ENCODE measurements at regions not wholly inside any gene's neighbourhood (a gene's known extent, or its start where the extent isn't known, plus 50 kb on each side); places are given as distances from the start of the nearest gene placed in this dataset.
A peak's percentile ranks its signal among the peaks of the same experiment; 100 is the strongest.

GRCh38 chr2:164439885-164440284, 181.4 kb downstream of the GRB14 start:
- WGBS, 2 experiments (ENCODE audit: insufficient coverage in 1 of 2, insufficient read length in 1 of 2): 94 to 100% methylated on average over 3 of the region's 3 CpGs
- Histone ChIP-seq H3K9ac (ENCODE audit: extremely low read depth, low read length, poor library complexity, severe bottlenecking) (no peak overlapping the region), H3K9me3 (ENCODE audit: control insufficient read depth, low read length) (no peaks in the 10 kb centered on the region), H3K27ac (ENCODE audit: low read depth, low read length) (no peak overlapping the region), H3K27me3 (ENCODE audit: control insufficient read depth, insufficient read depth, low read length, poor library complexity, severe bottlenecking) (no peaks in the 10 kb centered on the region), H3K4me1 (ENCODE audit: control insufficient read depth, insufficient read depth, low read length) (peaks cover 3% of the 10 kb centered on the region), H3K36me3 (ENCODE audit: control insufficient read depth, insufficient read depth, low read length) (no peaks in the 10 kb centered on the region), H3K4me3 (ENCODE audit: low read length) (no peak overlapping the region)
- no peak for DNase-seq
- H3K27ac Mint-ChIP-seq: no peak overlapping the region
- H3K36me3 Mint-ChIP-seq (ENCODE audit: low read depth): no peaks in the 10 kb centered on the region
- no peak for TF ChIP-seq CTCF (conservative IDR thresholded peaks at IDR 0.05)
- no peaks in the 10 kb centered on the region for H3K27me3 Mint-ChIP-seq (ENCODE audit: insufficient read depth)
- H3K4me1 Mint-ChIP-seq: peaks cover 14% of the 10 kb centered on the region
- no peaks in the 10 kb centered on the region for H3K9me3 Mint-ChIP-seq
- H3K4me3 Mint-ChIP-seq: no peak overlapping the region

- no peak overlapping the region for H3K9ac ChIP-seq (ENCODE audit: extremely low read depth, low read length, poor library complexity, severe bottlenecking)
- H3K4me1 ChIP-seq (ENCODE audit: control insufficient read depth, insufficient read depth, low read length): peaks cover 3% of the 10 kb centered on the region
- no peak overlapping the region for H3K4me3 Mint-ChIP-seq
- no peak overlapping the region for H3K27ac Mint-ChIP-seq
- H3K9me3 ChIP-seq (ENCODE audit: control insufficient read depth, low read length): no peaks in the 10 kb centered on the region
- H3K27me3 Mint-ChIP-seq (ENCODE audit: insufficient read depth): no peaks in the 10 kb centered on the region
- H3K36me3 Mint-ChIP-seq (ENCODE audit: low read depth): no peaks in the 10 kb centered on the region
- H3K4me1 Mint-ChIP-seq: peaks cover 14% of the 10 kb centered on the region
- no peak overlapping the region for H3K27ac ChIP-seq (ENCODE audit: low read depth, low read length)
- H3K9me3 Mint-ChIP-seq: no peaks in the 10 kb centered on the region
- H3K27me3 ChIP-seq (ENCODE audit: control insufficient read depth, insufficient read depth, low read length, poor library complexity, severe bottlenecking): no peaks in the 10 kb centered on the region
- H3K36me3 ChIP-seq (ENCODE audit: control insufficient read depth, insufficient read depth, low read length): no peaks in the 10 kb centered on the region
- no peak overlapping the region for H3K4me3 ChIP-seq (ENCODE audit: low read length)
- DNase-seq: no peak
- no peak for TF ChIP-seq CTCF (conservative IDR thresholded peaks at IDR 0.05)
These were observed 182.0 kb downstream of the GRB14 start for GRCh38 chr2:164439235-164439634.

- Histone ChIP-seq H3K36me3 (ENCODE audit: control insufficient read depth, insufficient read depth, low read length) (no peaks in the 10 kb centered on the region), H3K4me1 (ENCODE audit: control insufficient read depth, insufficient read depth, low read length) (peaks cover 3% of the 10 kb centered on the region), H3K27ac (ENCODE audit: low read depth, low read length) (no peak overlapping the region), H3K27me3 (ENCODE audit: control insufficient read depth, insufficient read depth, low read length, poor library complexity, severe bottlenecking) (no peaks in the 10 kb centered on the region), H3K4me3 (ENCODE audit: low read length) (no peak overlapping the region), H3K9me3 (ENCODE audit: control insufficient read depth, low read length) (no peaks in the 10 kb centered on the region), H3K9ac (ENCODE audit: extremely low read depth, low read length, poor library complexity, severe bottlenecking) (no peak overlapping the region)
- H3K4me1 Mint-ChIP-seq: peaks cover 14% of the 10 kb centered on the region
- no peak overlapping the region for H3K4me3 Mint-ChIP-seq
- no peaks in the 10 kb centered on the region for H3K27me3 Mint-ChIP-seq (ENCODE audit: insufficient read depth)
- peak overlapping the region; percentile 57 for H3K27ac Mint-ChIP-seq
- H3K36me3 Mint-ChIP-seq (ENCODE audit: low read depth): no peaks in the 10 kb centered on the region
- peak; percentile 38 for TF ChIP-seq CTCF (conservative IDR thresholded peaks at IDR 0.05)
- no peaks in the 10 kb centered on the region for H3K9me3 Mint-ChIP-seq
- peak; percentile 57 for DNase-seq
These were observed 182.6 kb downstream of the GRB14 start for GRCh38 chr2:164438490-164439205.

Data from endodermal cell (in vitro differentiated cells).